ENCODE measurements at regions not wholly inside any gene's neighbourhood (a gene's known extent, or its start where the extent isn't known, plus 50 kb on each side); places are given as distances from the start of the nearest gene placed in this dataset.

DNA sequence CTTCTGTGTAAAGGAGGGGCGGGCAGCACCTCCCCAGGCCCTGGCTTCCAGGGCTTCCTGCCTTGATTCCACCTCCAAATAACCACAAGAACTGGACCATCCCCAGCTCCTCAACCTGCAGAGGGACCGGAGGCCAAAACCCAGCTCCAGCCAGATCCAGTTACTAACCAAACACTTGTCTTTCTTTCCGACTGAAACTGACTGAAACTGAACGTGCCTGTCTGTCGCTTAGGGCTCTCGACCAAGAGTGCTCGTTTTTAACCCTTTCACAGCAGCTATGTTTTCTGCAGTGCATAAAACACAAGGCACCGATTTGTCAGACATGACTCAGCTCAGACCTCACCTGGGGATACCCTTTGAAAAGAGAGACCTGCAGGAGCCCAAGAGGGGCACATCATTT is 249.9 kb upstream of the SIX2 start:
- H3K9ac ChIP-seq (ENCODE audit: low read length), result no peak overlapping the region
- no peaks in the 10 kb centered on the region for H3K9me3 ChIP-seq (ENCODE audit: control insufficient read depth, low read depth, low read length)
- H3K36me3 ChIP-seq (ENCODE audit: control insufficient read depth, low read depth, low read length), result no peaks in the 10 kb centered on the region
- H3K4me1 ChIP-seq (ENCODE audit: control insufficient read depth, low read depth, low read length), result peaks cover 34% of the 10 kb centered on the region
- no peak overlapping the region for H3K4me3 ChIP-seq (ENCODE audit: low read length)
- H3K27me3 ChIP-seq (ENCODE audit: control insufficient read depth, insufficient read depth, low read length), result peaks cover 8% of the 10 kb centered on the region
- H3K27ac ChIP-seq (ENCODE audit: low read length), result no peak overlapping the region

DNA sequence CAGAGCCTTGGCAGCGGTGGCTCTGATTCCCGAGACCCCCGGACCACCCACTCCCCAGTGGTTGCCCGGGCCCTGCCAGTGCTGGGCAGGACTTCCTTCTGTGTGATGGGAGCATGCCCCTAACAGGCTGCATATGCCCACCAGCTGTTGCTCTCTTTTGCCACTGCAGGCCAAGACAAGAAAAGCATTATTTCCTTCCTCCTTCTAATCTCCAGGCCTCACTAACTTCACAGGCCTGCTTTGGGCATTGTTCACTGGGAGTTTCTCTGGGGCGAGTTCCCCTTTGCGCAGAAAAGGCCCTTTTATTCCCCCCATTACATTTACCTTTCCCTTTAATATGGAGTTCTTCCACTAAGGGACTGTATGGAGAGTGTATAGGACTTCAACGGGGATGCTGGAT is 249.1 kb upstream of the SIX2 start:
- Histone ChIP-seq H3K27ac (ENCODE audit: low read length) (no peak overlapping the region), H3K4me1 (ENCODE audit: control insufficient read depth, low read depth, low read length) (peaks cover 34% of the 10 kb centered on the region), H3K36me3 (ENCODE audit: control insufficient read depth, low read depth, low read length) (no peaks in the 10 kb centered on the region), H3K9me3 (ENCODE audit: control insufficient read depth, low read depth, low read length) (no peaks in the 10 kb centered on the region), H3K4me3 (ENCODE audit: low read length) (no peak overlapping the region), H3K9ac (ENCODE audit: low read length) (no peak overlapping the region), H3K27me3 (ENCODE audit: control insufficient read depth, insufficient read depth, low read length) (peaks cover 8% of the 10 kb centered on the region)

DNA sequence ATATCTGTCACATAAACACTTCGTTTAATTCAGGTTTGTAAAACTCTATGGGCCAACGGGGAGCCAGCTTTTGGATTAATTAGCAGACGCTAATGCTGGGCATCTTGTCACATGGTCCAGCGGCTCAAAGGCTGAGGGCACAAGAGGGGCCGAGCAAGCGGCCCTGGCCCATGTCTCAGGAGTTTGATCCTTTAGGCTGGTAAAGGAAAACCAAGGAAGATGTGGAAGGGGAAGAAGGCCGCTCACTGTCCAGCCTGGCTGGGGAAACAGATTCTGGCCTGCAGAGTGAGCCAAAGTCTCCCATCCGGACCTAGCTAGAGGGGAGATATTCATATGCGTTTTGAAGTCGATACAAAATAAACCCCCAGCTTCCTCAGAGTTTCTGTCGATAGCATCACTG is 248.6 kb upstream of the SIX2 start:
- Histone ChIP-seq H3K4me1 (ENCODE audit: control insufficient read depth, low read depth, low read length) (peaks cover 34% of the 10 kb centered on the region), H3K4me3 (ENCODE audit: low read length) (peak overlapping the region; percentile 9), H3K9me3 (ENCODE audit: control insufficient read depth, low read depth, low read length) (no peaks in the 10 kb centered on the region), H3K9ac (ENCODE audit: low read length) (no peak overlapping the region), H3K27me3 (ENCODE audit: control insufficient read depth, insufficient read depth, low read length) (peaks cover 8% of the 10 kb centered on the region), H3K27ac (ENCODE audit: low read length) (no peak overlapping the region), H3K36me3 (ENCODE audit: control insufficient read depth, low read depth, low read length) (no peaks in the 10 kb centered on the region)

DNA sequence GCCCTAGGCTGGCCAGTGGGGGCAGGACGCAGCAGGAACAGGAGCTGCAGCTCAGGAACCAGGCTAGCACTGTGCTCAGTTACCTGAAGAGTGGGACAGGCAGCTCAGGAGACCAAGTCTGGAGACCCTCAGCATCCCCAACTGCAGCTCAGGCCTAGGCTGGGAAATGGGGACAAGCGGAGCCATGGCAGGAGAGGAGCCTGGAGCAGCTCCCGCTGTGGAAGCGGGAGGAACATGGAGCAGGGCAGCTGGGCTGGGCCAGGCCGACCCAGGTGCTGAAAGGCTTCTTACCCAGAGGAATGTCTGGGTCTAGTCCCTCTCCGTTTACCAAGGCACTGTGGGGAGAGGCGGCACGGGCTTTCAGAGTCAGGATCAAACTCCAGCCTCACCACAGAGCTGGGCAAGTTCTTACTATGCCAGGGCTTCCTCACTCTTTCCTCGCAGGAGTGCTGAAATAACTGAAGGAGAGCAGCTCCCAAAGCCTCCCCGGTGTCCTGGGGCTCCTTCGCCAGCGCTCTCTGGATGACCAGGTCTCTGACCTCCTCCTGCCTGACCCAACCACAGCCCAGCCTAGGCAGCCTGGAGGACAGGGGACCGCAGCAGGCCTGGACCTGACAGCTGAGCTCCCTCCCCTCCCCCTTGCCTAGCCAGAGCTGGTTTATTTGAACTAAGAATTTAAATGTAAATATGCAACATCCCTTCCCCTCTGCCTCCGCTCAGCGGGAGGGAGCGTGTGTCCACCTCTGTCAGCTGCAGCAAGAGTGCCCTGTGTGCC is 247.8 kb upstream of the SIX2 start:
- H3K9me3 ChIP-seq (ENCODE audit: control insufficient read depth, low read depth, low read length), result no peaks in the 10 kb centered on the region
- H3K4me3 ChIP-seq (ENCODE audit: low read length), result peak overlapping the region; percentile 9
- peaks cover 8% of the 10 kb centered on the region for H3K27me3 ChIP-seq (ENCODE audit: control insufficient read depth, insufficient read depth, low read length)
- peaks cover 34% of the 10 kb centered on the region for H3K4me1 ChIP-seq (ENCODE audit: control insufficient read depth, low read depth, low read length)
- H3K27ac ChIP-seq (ENCODE audit: low read length), result no peak overlapping the region
- no peaks in the 10 kb centered on the region for H3K36me3 ChIP-seq (ENCODE audit: control insufficient read depth, low read depth, low read length)
- no peak overlapping the region for H3K9ac ChIP-seq (ENCODE audit: low read length)

DNA sequence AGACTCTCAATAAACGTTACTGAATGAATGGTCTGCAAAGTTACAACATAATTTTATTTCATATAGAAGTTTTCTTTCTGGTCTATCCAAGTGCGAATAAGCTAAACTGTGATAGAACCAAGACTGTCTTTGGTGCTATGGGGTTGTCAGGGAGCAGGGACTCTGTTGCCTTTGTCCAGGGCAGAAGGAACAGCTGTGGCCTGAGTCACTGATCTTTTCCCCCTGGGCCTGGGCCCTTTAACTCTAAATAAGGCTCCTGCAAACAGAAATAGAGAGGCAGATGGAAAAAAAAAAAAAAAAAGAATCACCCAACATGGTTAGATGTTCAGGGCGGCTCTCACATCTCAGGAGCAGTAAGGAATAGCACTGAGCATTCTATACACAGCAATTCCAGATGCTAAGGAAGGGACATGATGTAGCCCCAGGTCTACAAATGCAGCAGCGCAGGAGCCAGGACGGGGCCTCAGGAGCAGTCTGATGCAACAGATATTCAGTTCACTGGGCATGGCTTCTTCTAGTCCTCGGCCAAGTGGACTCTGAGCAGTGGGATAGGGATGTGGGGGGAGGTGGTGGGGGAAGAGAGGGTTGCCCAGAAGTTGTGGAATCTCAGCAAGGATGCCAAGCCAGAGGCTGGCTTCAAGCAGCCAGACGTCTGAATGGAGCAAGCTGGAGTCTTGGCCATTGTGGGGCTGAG is 247.1 kb upstream of the SIX2 start:
- no peak overlapping the region for H3K27ac ChIP-seq (ENCODE audit: low read length)
- H3K9me3 ChIP-seq (ENCODE audit: control insufficient read depth, low read depth, low read length), result no peaks in the 10 kb centered on the region
- H3K4me1 ChIP-seq (ENCODE audit: control insufficient read depth, low read depth, low read length), result peaks cover 34% of the 10 kb centered on the region
- H3K9ac ChIP-seq (ENCODE audit: low read length), result no peak overlapping the region
- H3K27me3 ChIP-seq (ENCODE audit: control insufficient read depth, insufficient read depth, low read length), result peaks cover 8% of the 10 kb centered on the region
- H3K36me3 ChIP-seq (ENCODE audit: control insufficient read depth, low read depth, low read length), result no peaks in the 10 kb centered on the region
- H3K4me3 ChIP-seq (ENCODE audit: low read length), result no peak overlapping the region

DNA sequence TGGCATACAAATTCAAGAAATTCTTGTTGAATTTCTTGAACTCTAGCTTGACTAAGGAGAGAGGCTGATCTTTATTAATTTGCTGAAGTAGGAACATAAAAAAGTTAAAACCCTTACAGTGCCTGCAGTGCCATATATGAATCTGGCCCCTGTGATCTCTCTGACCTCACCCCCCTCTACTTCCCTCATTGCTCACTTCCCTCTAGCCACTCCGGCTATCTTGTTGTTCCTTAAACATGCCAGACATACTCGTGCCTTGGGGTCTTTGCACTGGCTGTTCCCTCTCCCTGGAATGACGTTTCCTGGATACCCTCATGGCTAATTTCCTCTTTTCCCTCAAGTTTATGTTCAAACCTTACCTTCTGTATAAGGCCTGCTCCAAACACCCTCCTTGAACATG is 246.3 kb upstream of the SIX2 start:
- Histone ChIP-seq H3K4me1 (ENCODE audit: control insufficient read depth, low read depth, low read length) (peaks cover 33% of the 10 kb centered on the region), H3K4me3 (ENCODE audit: low read length) (no peak overlapping the region), H3K27me3 (ENCODE audit: control insufficient read depth, insufficient read depth, low read length) (peaks cover 8% of the 10 kb centered on the region), H3K27ac (ENCODE audit: low read length) (no peak overlapping the region), H3K9ac (ENCODE audit: low read length) (no peak overlapping the region), H3K36me3 (ENCODE audit: control insufficient read depth, low read depth, low read length) (no peaks in the 10 kb centered on the region), H3K9me3 (ENCODE audit: control insufficient read depth, low read depth, low read length) (no peaks in the 10 kb centered on the region)

DNA sequence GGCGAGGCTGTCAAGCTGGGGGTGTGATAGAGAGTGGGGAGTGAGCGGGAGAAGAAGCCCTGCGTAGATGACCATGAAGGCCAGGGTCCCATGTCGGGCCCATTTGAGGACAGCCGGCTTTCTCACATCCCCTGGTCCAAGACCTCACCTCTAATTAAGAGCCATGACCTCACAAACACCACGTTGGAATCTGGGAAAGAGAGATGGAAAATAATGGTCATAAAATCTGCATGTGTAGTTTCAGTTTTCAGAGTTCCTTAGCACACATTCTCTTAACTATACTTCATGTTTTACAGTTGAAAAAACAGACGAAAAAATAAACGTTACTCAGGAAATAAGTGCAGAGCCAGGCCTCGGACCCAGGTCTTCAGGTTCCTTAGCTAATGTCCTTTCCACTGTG is 244.8 kb upstream of the SIX2 start:
- Histone ChIP-seq H3K27me3 (ENCODE audit: control insufficient read depth, insufficient read depth, low read length) (peaks cover 4% of the 10 kb centered on the region), H3K9ac (ENCODE audit: low read length) (no peak overlapping the region), H3K36me3 (ENCODE audit: control insufficient read depth, low read depth, low read length) (no peaks in the 10 kb centered on the region), H3K4me3 (ENCODE audit: low read length) (no peak overlapping the region), H3K4me1 (ENCODE audit: control insufficient read depth, low read depth, low read length) (peaks cover 26% of the 10 kb centered on the region), H3K9me3 (ENCODE audit: control insufficient read depth, low read depth, low read length) (no peaks in the 10 kb centered on the region), H3K27ac (ENCODE audit: low read length) (no peak overlapping the region)

DNA sequence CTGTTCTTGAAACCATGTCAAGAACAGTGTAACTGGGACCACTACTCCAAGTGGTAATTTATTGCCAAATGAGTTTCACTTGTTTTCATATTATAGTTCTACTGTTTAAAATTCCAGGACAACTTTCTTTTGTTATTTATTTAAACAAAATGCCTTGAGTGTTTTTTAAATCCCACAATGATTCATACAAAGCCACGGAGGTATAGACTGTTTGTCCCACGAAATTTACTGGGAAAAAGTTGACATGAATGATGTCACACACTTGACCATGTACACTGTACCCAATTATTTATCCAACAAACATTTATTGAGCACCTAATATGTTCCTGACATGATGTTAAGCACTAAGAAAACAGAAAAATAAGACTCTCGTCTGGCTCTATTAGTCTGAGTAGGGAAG is 243.9 kb upstream of the SIX2 start:
- Histone ChIP-seq H3K27ac (ENCODE audit: low read length) (no peak overlapping the region), H3K4me1 (ENCODE audit: control insufficient read depth, low read depth, low read length) (peaks cover 17% of the 10 kb centered on the region), H3K9ac (ENCODE audit: low read length) (no peak overlapping the region), H3K4me3 (ENCODE audit: low read length) (no peak overlapping the region), H3K36me3 (ENCODE audit: control insufficient read depth, low read depth, low read length) (no peaks in the 10 kb centered on the region), H3K27me3 (ENCODE audit: control insufficient read depth, insufficient read depth, low read length) (peaks cover 4% of the 10 kb centered on the region), H3K9me3 (ENCODE audit: control insufficient read depth, low read depth, low read length) (no peaks in the 10 kb centered on the region)

DNA sequence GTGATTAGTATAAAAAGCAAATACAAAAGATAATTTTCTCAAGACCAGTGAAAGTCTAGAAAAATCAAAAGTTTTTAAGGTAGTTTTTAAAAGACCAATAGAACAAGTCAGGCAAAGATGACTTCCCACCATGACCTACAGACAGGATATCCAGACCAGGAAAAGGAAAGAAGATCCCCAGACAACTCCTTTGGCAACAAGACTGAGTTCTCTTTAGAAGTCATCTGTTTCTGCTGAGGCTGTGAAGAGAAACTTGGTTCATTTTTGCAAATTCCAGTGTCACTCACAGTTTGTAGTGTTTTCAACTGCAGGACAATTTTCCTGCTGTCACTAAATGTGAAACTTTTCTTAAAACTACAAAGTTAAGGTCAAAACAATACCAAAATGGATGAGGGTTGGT is 240.9 kb upstream of the SIX2 start:
- Histone ChIP-seq H3K36me3 (ENCODE audit: control insufficient read depth, low read depth, low read length) (no peaks in the 10 kb centered on the region), H3K9me3 (ENCODE audit: control insufficient read depth, low read depth, low read length) (no peaks in the 10 kb centered on the region), H3K4me3 (ENCODE audit: low read length) (no peak overlapping the region), H3K4me1 (ENCODE audit: control insufficient read depth, low read depth, low read length) (no peaks in the 10 kb centered on the region), H3K9ac (ENCODE audit: low read length) (no peak overlapping the region), H3K27me3 (ENCODE audit: control insufficient read depth, insufficient read depth, low read length) (no peaks in the 10 kb centered on the region), H3K27ac (ENCODE audit: low read length) (no peak overlapping the region)

DNA sequence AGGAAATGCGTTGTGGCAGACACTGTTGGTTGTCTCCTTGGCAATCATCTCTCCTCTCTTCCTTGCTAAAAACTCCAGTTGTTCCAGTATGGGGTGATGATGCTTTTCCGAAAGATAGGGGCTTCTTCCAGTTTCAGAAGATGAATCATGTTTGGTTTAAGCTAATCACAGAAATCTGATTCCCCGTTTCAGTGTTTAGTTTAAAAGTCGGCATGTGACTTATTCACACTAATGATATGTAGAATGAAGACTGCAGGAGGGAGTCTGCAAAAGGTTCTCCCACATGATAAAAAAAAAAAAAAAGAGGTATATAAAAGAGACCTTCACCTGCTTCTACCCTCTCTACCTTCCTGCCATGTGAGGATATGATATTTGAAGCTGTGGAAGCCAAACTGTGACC is 239.0 kb upstream of the SIX2 start:
- H3K9ac ChIP-seq (ENCODE audit: low read length), result no peak overlapping the region
- no peaks in the 10 kb centered on the region for H3K4me1 ChIP-seq (ENCODE audit: control insufficient read depth, low read depth, low read length)
- no peak overlapping the region for H3K4me3 ChIP-seq (ENCODE audit: low read length)
- no peaks in the 10 kb centered on the region for H3K27me3 ChIP-seq (ENCODE audit: control insufficient read depth, insufficient read depth, low read length)
- no peaks in the 10 kb centered on the region for H3K9me3 ChIP-seq (ENCODE audit: control insufficient read depth, low read depth, low read length)
- H3K27ac ChIP-seq (ENCODE audit: low read length), result no peak overlapping the region
- no peaks in the 10 kb centered on the region for H3K36me3 ChIP-seq (ENCODE audit: control insufficient read depth, low read depth, low read length)

DNA sequence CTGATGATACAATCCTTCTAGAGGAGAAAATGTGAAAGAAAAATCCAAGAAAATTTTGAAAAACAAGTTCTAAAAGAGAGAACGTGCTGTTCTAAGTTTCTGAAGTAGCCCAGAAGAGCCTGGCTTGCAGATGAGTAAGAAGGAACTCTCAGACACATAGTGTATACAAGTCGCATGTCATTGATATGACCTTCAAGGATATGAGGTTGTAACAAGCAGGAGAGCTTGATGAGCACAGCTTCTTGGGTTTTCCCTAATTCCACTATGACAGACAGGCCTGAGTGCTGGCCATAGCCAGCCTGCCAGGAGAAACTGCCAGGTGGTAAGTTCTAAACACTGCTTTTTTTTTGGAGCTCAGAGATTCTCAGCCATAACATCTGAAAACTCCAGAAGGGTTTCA is 235.7 kb upstream of the SIX2 start:
- Histone ChIP-seq H3K27me3 (ENCODE audit: control insufficient read depth, insufficient read depth, low read length) (no peaks in the 10 kb centered on the region), H3K4me1 (ENCODE audit: control insufficient read depth, low read depth, low read length) (no peaks in the 10 kb centered on the region)

DNA sequence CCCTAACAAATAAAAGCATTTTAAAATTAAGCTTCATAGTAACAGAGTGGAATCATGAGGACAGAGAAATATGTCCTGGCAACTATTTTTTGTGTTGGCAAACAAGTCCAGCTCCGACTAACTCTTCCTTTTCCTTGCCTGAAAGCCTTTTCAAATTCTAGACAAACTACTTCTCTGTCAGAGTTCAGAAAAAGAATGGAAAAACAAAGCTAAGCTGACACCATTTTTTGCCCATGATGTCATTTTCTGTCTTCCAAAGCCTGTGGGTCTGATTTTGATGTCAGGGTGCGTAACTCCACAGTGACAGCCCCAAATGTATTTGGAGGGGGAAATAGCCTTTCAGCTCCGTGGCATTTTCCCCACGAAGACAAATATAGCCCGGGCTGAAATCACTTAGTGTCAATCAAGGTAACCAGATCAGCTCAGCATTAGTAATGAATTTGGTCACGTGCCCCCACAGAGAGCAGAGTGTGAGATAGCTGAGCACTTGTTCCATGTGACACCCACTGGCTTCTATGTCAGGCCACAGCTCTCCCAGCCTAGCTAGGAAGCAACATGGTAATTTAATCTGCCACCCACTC is 233.0 kb upstream of the SIX2 start:
- Histone ChIP-seq H3K27me3 (ENCODE audit: control insufficient read depth, insufficient read depth, low read length) (no peaks in the 10 kb centered on the region), H3K9ac (ENCODE audit: low read length) (no peak overlapping the region), H3K9me3 (ENCODE audit: control insufficient read depth, low read depth, low read length) (no peaks in the 10 kb centered on the region), H3K36me3 (ENCODE audit: control insufficient read depth, low read depth, low read length) (no peaks in the 10 kb centered on the region), H3K4me3 (ENCODE audit: low read length) (no peak overlapping the region), H3K4me1 (ENCODE audit: control insufficient read depth, low read depth, low read length) (no peaks in the 10 kb centered on the region), H3K27ac (ENCODE audit: low read length) (no peak overlapping the region)

More for the DNA sequence above, 235.7 kb upstream of the SIX2 start:
- Histone ChIP-seq H3K36me3 (ENCODE audit: control insufficient read depth, low read depth, low read length) (no peaks in the 10 kb centered on the region), H3K4me3 (ENCODE audit: low read length) (no peak overlapping the region), H3K9ac (ENCODE audit: low read length) (no peak overlapping the region), H3K9me3 (ENCODE audit: control insufficient read depth, low read depth, low read length) (no peaks in the 10 kb centered on the region), H3K27ac (ENCODE audit: low read length) (no peak overlapping the region)
